DOHH2 (cell line): ENCODE measurements at regions not wholly inside any gene's neighbourhood (a gene's known extent, or its start where the extent isn't known, plus 50 kb on each side); places are given as distances from the start of the nearest gene placed in this dataset.

Source experiments
- CTCF ChIP-seq: fragments of 200-600 bp; sonication (generic); IDR thresholded peaks from one replicate; pipeline ENCODE4 v1.5.1; 2014; ENCODE audit warnings: antibody characterized with exemption, mild to moderate bottlenecking, low read depth, low read length; ENCODE audit not compliant: poor library complexity, severe bottlenecking
- EZH2phosphoT487 ChIP-seq: fragments of 200-600 bp; sonication (generic); IDR thresholded peaks from 2 replicates; pipeline ENCODE4 v1.6.1; 2017; ENCODE audit warnings: borderline replicate concordance, mild to moderate bottlenecking, antibody characterized with exemption, low read length, moderate library complexity, mixed read lengths

GRCh38 chr3:110126065-110126464 is 788.7 kb upstream of the DPPA4 start:
- TF ChIP-seq CTCF, result no peak
- TF ChIP-seq EZH2phosphoT487, result no peak
